ENCODE measurements at regions not wholly inside any gene's neighbourhood (a gene's known extent, or its start where the extent isn't known, plus 50 kb on each side); places are given as distances from the start of the nearest gene placed in this dataset.

DNA sequence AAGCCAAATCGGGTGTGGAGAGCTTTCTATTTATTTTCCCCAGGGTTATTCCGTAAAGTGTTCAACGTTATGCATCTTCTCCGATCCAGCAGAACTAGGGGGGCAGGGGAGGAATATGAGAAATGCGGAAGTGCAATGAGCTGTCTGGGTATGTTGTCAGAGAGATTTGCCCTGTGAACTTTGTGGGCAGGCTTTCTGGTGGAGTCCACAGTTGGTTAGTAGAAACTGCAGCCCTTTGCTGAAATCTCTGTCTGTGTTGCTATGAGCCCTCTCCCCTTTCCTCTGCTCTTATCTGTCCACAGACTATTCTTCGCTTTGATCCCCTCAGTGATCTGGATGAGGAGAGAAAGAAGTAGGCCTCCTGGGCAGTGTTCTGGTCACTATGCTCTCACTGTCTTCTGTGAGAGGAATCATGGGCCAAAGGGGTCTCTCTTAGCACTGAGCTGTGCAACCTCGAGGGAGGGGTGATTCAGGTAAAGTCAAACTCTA lies 158.9 kb upstream of the FUT9 start:
- Mint-ChIP-seq H3K36me3 (ENCODE audit: low read depth) (no peaks in the 10 kb centered on the region), H3K27ac (no peak overlapping the region), H3K9me3 (no peaks in the 10 kb centered on the region), H3K27me3 (no peaks in the 10 kb centered on the region), H3K4me3 (no peak overlapping the region), H3K4me1 (ENCODE audit: low read depth) (no peaks in the 10 kb centered on the region)
- no peak overlapping the region for H3K4me3 ChIP-seq (ENCODE audit: low read length)
- ChIA-PET CTCF (no interaction called here), POLR2A (no interaction called here)
- no peak for ATAC-seq (ENCODE audit: poor library complexity)
- H3K27me3 ChIP-seq (ENCODE audit: control insufficient read depth in 1 of 2, insufficient read depth in 2 of 2, low read length in 2 of 2) = no peaks in the 10 kb centered on the region
- no peaks in the 10 kb centered on the region for H3K4me1 ChIP-seq (ENCODE audit: insufficient read depth, low read length)
- H3K36me3 ChIP-seq (ENCODE audit: insufficient read depth, low read length) = no peaks in the 10 kb centered on the region
- no peak overlapping the region for H3K27ac ChIP-seq (ENCODE audit: low read depth in 1 of 2, low read length in 2 of 2)
- peaks cover 0 to 3% of the 10 kb centered on the region in 2 experiments for H3K9me3 ChIP-seq (ENCODE audit: control insufficient read depth in 1 of 2, insufficient read depth in 1 of 2, low read length in 2 of 2)
- intact Hi-C loops (cut with DNase I, micrococcal nuclease) = no loop called here
- TF ChIP-seq, protein P1, sequence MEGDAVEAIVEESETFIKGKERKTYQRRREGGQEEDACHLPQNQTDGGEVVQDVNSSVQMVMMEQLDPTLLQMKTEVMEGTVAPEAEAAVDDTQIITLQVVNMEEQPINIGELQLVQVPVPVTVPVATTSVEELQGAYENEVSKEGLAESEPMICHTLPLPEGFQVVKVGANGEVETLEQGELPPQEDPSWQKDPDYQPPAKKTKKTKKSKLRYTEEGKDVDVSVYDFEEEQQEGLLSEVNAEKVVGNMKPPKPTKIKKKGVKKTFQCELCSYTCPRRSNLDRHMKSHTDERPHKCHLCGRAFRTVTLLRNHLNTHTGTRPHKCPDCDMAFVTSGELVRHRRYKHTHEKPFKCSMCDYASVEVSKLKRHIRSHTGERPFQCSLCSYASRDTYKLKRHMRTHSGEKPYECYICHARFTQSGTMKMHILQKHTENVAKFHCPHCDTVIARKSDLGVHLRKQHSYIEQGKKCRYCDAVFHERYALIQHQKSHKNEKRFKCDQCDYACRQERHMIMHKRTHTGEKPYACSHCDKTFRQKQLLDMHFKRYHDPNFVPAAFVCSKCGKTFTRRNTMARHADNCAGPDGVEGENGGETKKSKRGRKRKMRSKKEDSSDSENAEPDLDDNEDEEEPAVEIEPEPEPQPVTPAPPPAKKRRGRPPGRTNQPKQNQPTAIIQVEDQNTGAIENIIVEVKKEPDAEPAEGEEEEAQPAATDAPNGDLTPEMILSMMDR (IDR thresholded peaks at IDR 0.05) = no peak
- no peak for DNase-seq

DNA sequence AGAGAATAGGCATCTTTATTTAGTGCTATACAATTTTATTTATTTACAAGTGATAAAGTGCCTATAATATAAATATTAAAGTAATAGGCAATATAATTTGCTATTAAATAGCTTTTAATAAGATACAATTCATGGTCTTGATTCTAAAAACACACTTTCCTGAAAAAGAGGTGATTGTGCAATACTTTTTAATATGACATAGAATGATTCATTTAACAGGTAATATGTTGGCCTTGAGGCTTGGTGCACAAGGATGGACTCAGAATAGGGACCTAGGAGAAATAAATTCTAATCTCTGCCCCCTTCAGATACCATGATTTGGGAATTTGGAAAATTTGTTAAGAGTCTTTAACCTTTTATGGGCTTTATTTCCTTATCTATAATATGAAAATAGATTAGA lies 149.9 kb upstream of the FUT9 start:
- H3K27ac Mint-ChIP-seq = no peak overlapping the region
- Histone ChIP-seq H3K4me1 (ENCODE audit: insufficient read depth, low read length) (no peaks in the 10 kb centered on the region), H3K4me3 (ENCODE audit: low read length) (no peak overlapping the region), H3K36me3 (ENCODE audit: insufficient read depth, low read length) (no peaks in the 10 kb centered on the region), H3K27me3 (ENCODE audit: control insufficient read depth in 1 of 2, insufficient read depth in 2 of 2, low read length in 2 of 2) (no peaks in the 10 kb centered on the region), H3K9me3 (ENCODE audit: control insufficient read depth in 1 of 2, insufficient read depth in 1 of 2, low read length in 2 of 2) (no peaks in the 10 kb centered on the region), H3K27ac (ENCODE audit: low read depth in 1 of 2, low read length in 2 of 2) (no peak overlapping the region)
- H3K4me1 Mint-ChIP-seq (ENCODE audit: low read depth) = no peaks in the 10 kb centered on the region
- ChIA-PET POLR2A (no interaction called here), CTCF (no interaction called here)
- H3K27me3 Mint-ChIP-seq = no peaks in the 10 kb centered on the region
- no peaks in the 10 kb centered on the region for H3K9me3 Mint-ChIP-seq
- TF ChIP-seq, protein P1 (IDR thresholded peaks at IDR 0.05) = no peak
- DNase-seq (no peak), ATAC-seq (ENCODE audit: poor library complexity) (no peak)
- intact Hi-C loops (cut with DNase I, micrococcal nuclease) = loop anchor here in 1 of 2 experiments (5.0 kb wide), 1 partner anchor 434 kb away; no protein-coding TSS in a partner anchor
- no peak overlapping the region for H3K4me3 Mint-ChIP-seq
- no peaks in the 10 kb centered on the region for H3K36me3 Mint-ChIP-seq (ENCODE audit: low read depth)

DNA sequence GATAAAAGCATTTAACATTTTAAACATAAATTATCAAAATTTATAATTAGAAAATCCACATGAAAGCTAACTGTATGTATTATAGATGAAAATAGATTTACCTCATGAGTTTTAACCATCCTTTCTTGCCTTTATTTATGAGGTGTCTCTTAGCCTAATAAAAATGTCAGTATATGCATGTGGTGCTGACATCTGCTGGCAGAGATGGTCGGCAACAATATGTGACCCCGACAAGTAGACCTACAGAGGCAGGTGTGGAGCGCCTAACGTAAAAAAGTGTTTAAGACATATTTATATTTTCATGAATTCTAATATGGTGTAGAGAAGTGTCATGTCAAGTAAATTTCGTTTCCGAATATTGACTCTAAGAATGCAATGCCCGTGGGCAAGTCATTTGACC lies 149.0 kb upstream of the FUT9 start:
- ATAC-seq (ENCODE audit: poor library complexity) (no peak), DNase-seq (no peak)
- Mint-ChIP-seq H3K36me3 (ENCODE audit: low read depth) (no peaks in the 10 kb centered on the region), H3K27ac (no peak overlapping the region), H3K4me3 (no peak overlapping the region), H3K27me3 (no peaks in the 10 kb centered on the region), H3K9me3 (no peaks in the 10 kb centered on the region), H3K4me1 (ENCODE audit: low read depth) (no peaks in the 10 kb centered on the region)
- intact Hi-C loops (cut with DNase I, micrococcal nuclease) = loop anchor here in 1 of 2 experiments (5.0 kb wide), 1 partner anchor 434 kb away; no protein-coding TSS in a partner anchor
- H3K4me3 ChIP-seq (ENCODE audit: low read length) = no peak overlapping the region
- ChIA-PET CTCF (no interaction called here), POLR2A (no interaction called here)
- H3K4me1 ChIP-seq (ENCODE audit: insufficient read depth, low read length) = no peaks in the 10 kb centered on the region
- no peaks in the 10 kb centered on the region for H3K27me3 ChIP-seq (ENCODE audit: control insufficient read depth in 1 of 2, insufficient read depth in 2 of 2, low read length in 2 of 2)
- TF ChIP-seq, protein P1 (IDR thresholded peaks at IDR 0.05) = no peak
- no peaks in the 10 kb centered on the region for H3K36me3 ChIP-seq (ENCODE audit: insufficient read depth, low read length)
- no peaks in the 10 kb centered on the region for H3K9me3 ChIP-seq (ENCODE audit: control insufficient read depth in 1 of 2, insufficient read depth in 1 of 2, low read length in 2 of 2)
- H3K27ac ChIP-seq (ENCODE audit: low read depth in 1 of 2, low read length in 2 of 2) = no peak overlapping the region
